Middle frontal gyrus (tissue), 1 donor: ENCODE measurements at regions not wholly inside any gene's neighbourhood (a gene's known extent, or its start where the extent isn't known, plus 50 kb on each side); places are given as distances from the start of the nearest gene placed in this dataset.
A peak's percentile ranks its signal among the peaks of the same experiment; 100 is the strongest.

Experiments used
- DNase-seq: peaks from one replicate; pipeline ENCODE4 v3.0.0-alpha.2; 2015; ENCODE audit warnings: low spot score; ENCODE audit errors: extremely low spot score

GRCh38 chr1:208577381-208577905 is 333.3 kb upstream of the PLXNA2 start:
- DNase-seq = no peak

DNA sequence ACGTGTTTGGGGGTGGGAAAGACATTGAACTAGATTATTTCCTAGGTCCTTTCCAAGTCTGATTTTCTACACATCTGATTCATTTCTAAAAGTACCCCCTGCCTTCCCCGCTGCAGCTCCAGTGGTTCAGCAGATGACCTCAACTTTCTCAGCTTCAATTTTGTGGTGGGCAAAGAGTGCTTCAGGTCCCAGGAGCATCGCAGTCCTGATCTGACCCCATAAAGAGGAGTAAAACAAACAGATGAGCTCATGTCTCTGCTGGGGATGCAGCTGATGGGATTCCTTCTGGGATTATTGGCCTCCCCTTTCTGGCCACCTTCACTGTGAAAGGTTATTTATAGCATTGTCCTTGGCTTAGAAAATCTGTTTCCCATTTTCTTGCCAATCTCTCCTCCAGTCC is 337.0 kb upstream of the PLXNA2 start:
- DNase-seq = no peak

DNA sequence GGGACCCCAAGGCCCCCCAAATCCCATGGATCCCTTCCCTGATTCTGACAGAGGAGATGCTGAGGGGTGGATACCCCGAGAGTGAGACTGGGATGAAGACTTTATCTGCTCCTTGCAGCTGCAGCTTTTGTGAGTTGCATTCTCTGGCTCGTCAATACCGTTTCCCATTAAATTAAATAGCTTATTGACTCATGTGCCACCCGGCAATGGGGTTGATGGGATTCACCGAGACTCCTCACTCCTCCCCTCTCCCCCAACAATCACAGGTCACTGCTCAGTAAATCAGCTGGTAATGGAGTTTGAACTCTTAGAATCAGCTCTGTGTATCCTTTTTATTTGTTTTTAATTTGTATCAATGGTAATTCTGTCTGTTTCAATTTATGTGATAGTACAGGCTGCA is 337.5 kb upstream of the PLXNA2 start:
- DNase-seq = no peak

DNA sequence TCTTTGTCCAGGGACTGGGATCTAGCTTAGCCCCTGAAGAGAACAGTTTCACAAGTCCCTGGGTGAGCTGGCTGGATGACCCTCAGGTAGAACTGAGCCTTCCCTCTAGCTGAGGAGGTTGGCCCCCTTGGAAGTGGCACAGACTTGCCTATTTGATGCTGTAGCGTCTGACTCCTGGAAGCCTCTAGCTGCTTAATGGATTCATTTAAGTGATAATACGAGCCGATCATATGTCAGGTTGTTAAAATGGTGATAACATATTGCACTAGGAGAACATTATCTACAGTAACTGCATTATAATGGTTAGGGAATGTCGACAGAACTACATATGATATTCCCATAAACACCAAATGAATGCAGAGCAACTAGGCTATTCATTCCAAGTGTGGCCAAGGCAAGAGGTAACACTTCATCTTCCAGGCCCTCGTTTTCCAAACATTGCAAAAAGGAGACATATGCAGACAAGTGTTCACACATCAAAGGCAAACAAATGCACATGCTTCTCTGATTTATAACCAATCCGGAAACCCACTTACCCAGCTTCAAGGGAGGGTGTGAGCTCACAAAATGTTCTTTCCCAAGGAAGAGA is 340.1 kb upstream of the PLXNA2 start:
- DNase-seq = no peak

- DNase-seq = no peak
These were observed 342.9 kb upstream of the PLXNA2 start for GRCh38 chr1:208587110-208587509.

GRCh38 chr1:208593306-208594006 is 349.3 kb upstream of the PLXNA2 start:
- no peak for DNase-seq

DNA sequence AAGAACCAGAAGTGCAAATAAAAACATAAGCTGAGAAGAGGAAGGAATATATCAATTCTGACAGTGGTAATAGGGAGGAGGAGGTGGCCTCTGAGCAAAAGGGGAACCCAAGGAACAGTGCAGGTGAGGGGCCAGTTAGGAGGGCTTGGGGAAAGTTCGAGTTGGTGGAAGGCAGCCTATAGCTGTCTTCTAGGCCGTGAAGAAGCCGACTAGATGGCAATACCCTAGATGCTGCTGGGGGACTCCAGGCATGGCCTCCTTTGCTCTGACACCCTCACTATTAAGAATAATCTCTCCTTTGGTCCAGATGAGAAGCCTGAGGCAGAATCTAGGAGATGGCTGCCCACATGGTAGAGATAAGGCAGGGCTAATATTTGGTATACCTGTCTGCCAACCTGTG is 351.1 kb upstream of the PLXNA2 start:
- no peak for DNase-seq

DNA sequence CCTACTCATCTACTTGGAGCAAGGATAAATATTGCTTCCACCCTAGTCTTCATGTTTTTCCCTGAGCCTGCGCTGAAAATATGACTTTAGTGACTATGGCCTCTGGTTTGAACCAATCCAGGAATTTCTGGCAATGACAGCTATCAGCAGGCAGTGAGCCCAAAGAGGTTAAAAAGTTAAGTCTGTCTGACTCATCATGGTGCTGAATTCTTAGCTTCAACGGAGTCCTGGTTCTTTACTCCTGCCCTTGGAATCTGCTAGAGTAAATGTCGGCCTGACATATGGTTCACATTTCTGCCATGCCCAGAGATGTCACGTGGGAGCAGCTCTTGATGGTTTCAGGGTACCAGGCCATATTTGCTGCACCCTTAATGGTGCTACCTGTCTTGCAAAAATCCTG is 351.6 kb upstream of the PLXNA2 start:
- no peak for DNase-seq

DNA sequence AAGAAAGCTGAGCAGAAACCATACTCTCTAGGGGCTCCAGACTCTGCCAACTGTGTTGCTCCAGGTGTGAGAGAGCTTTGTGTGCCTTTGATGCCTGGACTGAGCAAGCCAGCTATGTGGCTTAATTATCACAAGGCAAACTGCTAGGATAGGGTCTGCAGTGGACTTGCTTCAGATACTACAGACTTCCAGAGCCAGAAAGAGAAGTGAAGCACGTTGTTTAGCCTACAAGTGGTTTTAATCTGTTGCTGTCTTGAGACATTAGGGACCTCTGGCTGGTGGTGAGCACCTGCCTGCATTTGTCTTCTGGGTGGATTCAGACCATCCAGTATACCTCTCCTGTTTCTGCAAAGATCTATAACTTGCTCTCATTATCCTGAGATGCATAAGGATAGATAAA is 353.4 kb upstream of the PLXNA2 start:
- no peak for DNase-seq

GRCh38 chr1:208598021-208598420 is 353.8 kb upstream of the PLXNA2 start:
- no peak for DNase-seq

DNA sequence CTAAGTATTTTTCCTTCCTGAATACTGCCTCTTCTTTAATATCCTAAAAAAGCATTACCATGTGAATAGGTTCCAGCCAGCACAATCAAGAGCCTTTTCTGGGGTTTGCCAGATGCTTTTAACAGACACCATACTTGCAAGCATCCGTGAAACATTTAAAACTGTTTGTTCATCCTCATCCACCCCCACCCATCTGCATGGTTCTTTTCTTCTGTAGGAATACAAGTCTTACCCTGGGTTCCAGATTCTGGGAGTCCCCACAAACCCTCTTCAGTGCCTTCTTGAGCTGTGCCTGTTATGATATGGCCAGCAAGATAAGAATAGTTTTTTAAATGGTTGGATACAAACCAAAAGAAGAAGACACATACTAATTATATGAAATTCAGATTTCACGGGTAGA is 354.9 kb upstream of the PLXNA2 start:
- no peak for DNase-seq

GRCh38 chr1:208600456-208601190 is 356.4 kb upstream of the PLXNA2 start:
- DNase-seq = no peak

DNA sequence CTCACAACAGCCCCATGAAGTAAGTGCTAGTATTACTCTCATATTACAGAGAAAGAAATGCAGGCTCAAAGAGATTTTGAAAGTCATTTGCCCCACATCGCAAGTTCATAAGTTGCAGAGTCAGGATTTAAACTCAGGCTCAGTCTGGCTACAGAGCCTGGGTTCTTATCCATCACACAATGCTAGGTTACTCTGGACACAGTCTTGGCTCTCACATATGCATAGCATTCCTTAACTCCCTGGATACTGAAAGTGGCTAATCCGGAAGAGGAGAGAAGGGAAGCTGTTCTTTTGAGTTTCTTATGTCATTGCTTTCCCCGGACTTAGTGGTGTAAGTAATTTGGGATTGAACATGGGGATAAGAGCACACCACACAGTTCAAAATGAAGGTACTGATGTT is 357.4 kb upstream of the PLXNA2 start:
- no peak for DNase-seq

DNA sequence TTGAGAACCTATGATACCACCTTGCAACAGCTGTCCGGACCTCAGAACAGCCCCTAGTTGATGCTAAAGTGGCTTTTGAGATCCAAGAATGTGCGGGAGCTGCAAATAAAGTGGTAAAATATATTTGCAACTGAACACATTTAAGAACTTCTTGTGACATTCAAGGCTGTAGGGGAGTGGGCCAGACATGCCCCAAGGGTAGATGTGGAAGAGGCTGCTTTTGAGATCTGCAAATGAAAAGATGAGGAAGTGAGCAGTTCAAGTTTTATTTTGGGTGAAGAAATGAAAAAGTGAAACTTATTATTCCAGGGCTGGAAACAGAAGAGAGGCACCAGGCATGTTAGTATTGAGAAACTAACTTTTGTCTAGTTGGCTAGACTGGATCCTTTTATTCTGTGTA is 359.5 kb upstream of the PLXNA2 start:
- no peak for DNase-seq

DNA sequence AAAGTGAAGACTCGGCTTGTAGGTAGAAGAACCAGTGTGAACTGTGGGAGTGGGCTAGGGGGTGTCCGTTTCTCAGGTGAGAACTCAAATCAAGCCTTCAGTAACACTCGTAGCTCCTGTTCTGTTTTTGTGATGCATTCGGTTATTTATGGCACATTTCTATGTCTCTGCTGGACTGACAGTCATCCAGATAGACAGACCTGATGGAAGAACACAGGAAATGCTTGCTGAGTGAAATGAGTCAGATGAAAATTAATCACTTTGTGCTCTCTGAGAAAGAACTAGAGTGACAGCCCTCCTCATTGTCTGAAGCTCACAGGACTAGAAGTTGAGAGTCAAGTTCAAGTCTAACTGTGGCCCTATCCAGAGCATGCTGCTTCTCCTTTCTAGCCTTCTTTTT is 360.1 kb upstream of the PLXNA2 start:
- no peak for DNase-seq

DNA sequence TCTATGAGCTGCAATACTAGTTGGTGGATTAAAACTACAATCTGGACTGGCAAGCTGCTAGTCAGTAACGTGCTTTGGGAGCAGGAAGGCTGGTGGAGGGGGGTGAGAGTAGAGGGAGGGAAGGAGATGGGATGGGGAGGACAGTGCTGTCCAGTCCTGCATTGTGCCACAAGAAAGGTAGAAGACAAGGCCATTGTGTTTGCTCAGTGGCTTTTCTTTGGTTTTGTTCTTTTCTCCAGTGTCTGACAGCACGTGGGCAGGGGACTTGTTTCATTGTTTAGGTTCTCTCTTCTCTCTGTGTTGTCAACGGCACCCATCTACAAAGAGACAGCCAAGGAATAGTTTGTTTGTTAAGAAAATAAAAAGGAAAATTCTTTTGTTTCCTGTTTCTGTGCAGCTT is 362.8 kb upstream of the PLXNA2 start:
- DNase-seq = no peak

DNA sequence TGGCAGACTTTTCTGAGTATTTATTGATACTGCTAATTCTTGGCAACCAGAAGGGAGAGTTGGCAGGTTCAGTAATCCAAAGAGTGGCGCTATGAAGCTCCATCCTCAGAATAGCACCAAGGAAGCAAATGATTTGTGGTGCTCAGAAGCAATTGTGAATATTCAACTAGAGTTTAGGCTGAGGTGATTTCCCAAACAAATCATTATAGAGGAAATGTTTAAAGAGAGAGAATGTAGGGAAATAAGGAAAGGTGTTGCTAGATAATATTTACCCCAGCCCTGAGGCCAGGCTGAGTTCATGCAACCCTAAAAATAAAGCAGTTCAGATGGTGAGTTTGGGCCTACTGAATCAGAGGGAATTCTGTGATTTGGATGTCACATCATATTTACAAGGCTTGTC is 363.4 kb upstream of the PLXNA2 start:
- DNase-seq = no peak

DNA sequence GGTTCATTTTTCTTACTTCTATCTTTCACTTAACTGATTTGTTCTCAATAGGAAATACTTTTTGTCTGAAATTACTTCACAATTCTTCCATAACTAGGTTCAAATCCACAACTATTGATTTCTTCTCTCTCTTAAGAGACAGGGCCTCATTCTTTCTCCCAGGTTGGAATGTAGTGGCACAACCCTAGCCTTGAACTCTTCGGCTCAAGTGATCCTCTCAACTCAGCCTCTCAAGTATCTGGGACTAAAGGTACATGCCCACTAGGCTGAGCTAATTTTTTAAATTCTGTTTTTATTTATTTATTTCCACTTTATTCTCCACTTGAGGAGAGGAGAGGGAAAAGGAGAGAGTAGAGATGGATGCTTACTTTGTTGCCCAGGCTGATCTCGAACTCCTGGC is 370.4 kb upstream of the PLXNA2 start:
- no peak for DNase-seq

GRCh38 chr1:208615371-208615770 is 371.2 kb upstream of the PLXNA2 start:
- DNase-seq = no peak

- DNase-seq = no peak
These were observed 372.6 kb upstream of the PLXNA2 start for GRCh38 chr1:208616776-208617175.

DNA sequence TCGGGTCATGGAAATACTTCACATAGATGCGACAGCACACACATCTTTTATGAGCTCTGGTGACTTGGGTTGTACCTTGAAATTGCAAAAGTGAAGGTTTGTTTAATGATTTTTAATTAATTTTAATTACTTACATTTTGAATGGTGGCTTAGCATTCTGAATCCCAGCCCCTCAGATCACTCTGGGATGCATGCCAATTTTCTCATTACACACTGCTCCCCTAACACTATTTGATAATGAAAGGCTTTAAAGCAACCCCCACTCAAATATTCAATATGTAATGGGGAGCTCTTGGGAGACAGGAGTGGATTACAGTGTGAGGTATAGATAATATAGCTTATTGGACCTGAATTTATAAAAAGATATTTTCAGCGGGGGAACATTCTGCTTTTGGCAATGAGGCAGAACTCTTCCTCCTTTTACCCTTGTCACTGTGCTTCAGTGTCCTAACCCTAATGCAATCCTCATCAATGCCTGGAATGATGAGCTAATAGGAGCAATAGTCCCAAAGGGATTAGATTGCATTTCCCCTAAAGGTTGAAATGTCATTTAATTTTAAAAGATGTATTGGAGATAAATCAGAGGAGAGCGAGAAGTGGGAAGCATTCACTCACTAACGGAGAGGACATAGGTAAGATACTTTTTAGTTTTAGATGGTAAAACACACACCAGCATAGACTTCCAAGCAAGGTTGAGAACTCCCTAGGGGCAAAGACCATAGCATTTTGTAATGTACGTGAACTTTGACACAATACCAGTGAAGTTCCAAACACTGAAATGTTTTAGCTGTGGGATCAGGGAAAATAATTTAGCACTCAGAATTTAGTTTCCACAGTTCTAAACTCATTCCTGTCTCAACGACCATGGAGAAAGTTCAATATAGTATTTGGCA is 384.1 kb upstream of the PLXNA2 start:
- no peak for DNase-seq

DNA sequence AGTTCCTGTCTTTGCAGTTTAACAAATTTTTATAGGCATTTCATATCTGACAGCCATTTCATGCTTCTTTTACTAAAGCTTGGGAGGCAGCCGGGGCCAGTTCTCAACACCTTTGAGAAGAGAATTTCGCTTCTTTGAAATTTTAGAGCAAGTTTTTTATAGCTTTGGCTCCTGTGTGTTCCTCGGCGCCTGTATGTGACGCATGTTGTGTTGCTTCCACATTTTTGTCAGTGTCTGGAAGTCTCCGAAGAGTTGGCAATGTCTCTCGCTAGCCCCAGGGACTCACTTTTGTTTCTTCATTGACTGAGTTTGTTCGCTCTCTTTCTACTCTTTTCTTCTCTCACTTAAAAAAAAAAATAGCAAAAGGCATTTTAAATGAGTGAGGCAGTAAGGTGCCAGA is 386.9 kb upstream of the PLXNA2 start:
- DNase-seq = peak; percentile 43
